ENCODE measurements at regions not wholly inside any gene's neighbourhood (a gene's known extent, or its start where the extent isn't known, plus 50 kb on each side); places are given as distances from the start of the nearest gene placed in this dataset.

- no peaks in the 10 kb centered on the region for H3K9me3 ChIP-seq (ENCODE audit: low read depth)
- no peak overlapping the region for H3K4me3 ChIP-seq
- Mint-ChIP-seq H3K9me3 (peaks cover 14% of the 10 kb centered on the region), H3K27ac (no peak overlapping the region), H3K4me1 (peaks cover 15% of the 10 kb centered on the region), H3K36me3 (peaks cover 2% of the 10 kb centered on the region), H3K27me3 (ENCODE audit: insufficient read depth, low read depth) (peaks cover 2% of the 10 kb centered on the region), H3K4me3 (no peak overlapping the region)
- TF ChIP-seq EZH2 (IDR thresholded peaks at IDR 0.05): no peak
- no peak for TF ChIP-seq EZH2phosphoT487 (IDR thresholded peaks at IDR 0.05)
- no peak for TF ChIP-seq CTCF (IDR thresholded peaks at IDR 0.05)
- no peaks in the 10 kb centered on the region for H3K36me3 ChIP-seq
- no peak overlapping the region for H3K9ac ChIP-seq
- H4K20me1 ChIP-seq (ENCODE audit: low read depth): no peaks in the 10 kb centered on the region
- H2AFZ ChIP-seq (replicated peaks): no peak overlapping the region
- no peak overlapping the region for H3K27ac ChIP-seq
- no peak overlapping the region for H3K4me2 ChIP-seq
- no peak for DNase-seq (ENCODE audit: low spot score)
- no peaks in the 10 kb centered on the region for H3K79me2 ChIP-seq (ENCODE audit: low read depth)
- H3K4me1 ChIP-seq: no peaks in the 10 kb centered on the region
- H3K27me3 ChIP-seq: no peaks in the 10 kb centered on the region
- H3F3A ChIP-seq (ENCODE audit: low read depth): no peaks in the 10 kb centered on the region
These were observed 155.7 kb downstream of the S1PR1 start for GRCh38 chr1:101392552-101392951.

GRCh38 chr1:101394041-101394440 lies 157.2 kb downstream of the S1PR1 start:
- Histone ChIP-seq H3K27ac (no peak overlapping the region), H3F3A (ENCODE audit: low read depth) (no peaks in the 10 kb centered on the region), H3K4me1 (no peaks in the 10 kb centered on the region), H3K4me3 (no peak overlapping the region), H2AFZ (replicated peaks) (peak overlapping the region; percentile 66), H4K20me1 (ENCODE audit: low read depth) (no peaks in the 10 kb centered on the region), H3K79me2 (ENCODE audit: low read depth) (no peaks in the 10 kb centered on the region), H3K9me3 (ENCODE audit: low read depth) (no peaks in the 10 kb centered on the region), H3K9ac (no peak overlapping the region), H3K4me2 (no peak overlapping the region), H3K27me3 (no peaks in the 10 kb centered on the region), H3K36me3 (no peaks in the 10 kb centered on the region)
- DNase-seq (ENCODE audit: low spot score): no peak
- peaks cover 2% of the 10 kb centered on the region for H3K9me3 Mint-ChIP-seq
- H3K36me3 Mint-ChIP-seq: peaks cover 2% of the 10 kb centered on the region
- H3K4me1 Mint-ChIP-seq: peaks cover 17% of the 10 kb centered on the region
- no peak overlapping the region for H3K27ac Mint-ChIP-seq
- peaks cover 2% of the 10 kb centered on the region for H3K27me3 Mint-ChIP-seq (ENCODE audit: insufficient read depth, low read depth)
- no peak overlapping the region for H3K4me3 Mint-ChIP-seq
- no peak for TF ChIP-seq EZH2phosphoT487 (IDR thresholded peaks at IDR 0.05)
- TF ChIP-seq EZH2 (IDR thresholded peaks at IDR 0.05): no peak
- no peak for TF ChIP-seq CTCF (IDR thresholded peaks at IDR 0.05)

GRCh38 chr1:101399222-101399621 lies 162.4 kb downstream of the S1PR1 start:
- no peak for DNase-seq (ENCODE audit: low spot score)
- H2AFZ ChIP-seq (replicated peaks): peak overlapping the region; percentile 50
- no peaks in the 10 kb centered on the region for H3K9me3 Mint-ChIP-seq
- H3K4me3 Mint-ChIP-seq: no peak overlapping the region
- H3K4me2 ChIP-seq: no peak overlapping the region
- H3K27ac Mint-ChIP-seq: no peak overlapping the region
- no peaks in the 10 kb centered on the region for H3K79me2 ChIP-seq (ENCODE audit: low read depth)
- H3K4me1 Mint-ChIP-seq: peaks cover 15% of the 10 kb centered on the region
- H3K9ac ChIP-seq: no peak overlapping the region
- H3K4me3 ChIP-seq: no peak overlapping the region
- no peak overlapping the region for H3K27ac ChIP-seq
- no peaks in the 10 kb centered on the region for H3K9me3 ChIP-seq (ENCODE audit: low read depth)
- H3K27me3 ChIP-seq: no peaks in the 10 kb centered on the region
- no peaks in the 10 kb centered on the region for H4K20me1 ChIP-seq (ENCODE audit: low read depth)
- no peaks in the 10 kb centered on the region for H3K36me3 ChIP-seq
- H3K27me3 Mint-ChIP-seq (ENCODE audit: insufficient read depth, low read depth): no peaks in the 10 kb centered on the region
- no peaks in the 10 kb centered on the region for H3K36me3 Mint-ChIP-seq
- no peak for TF ChIP-seq EZH2 (IDR thresholded peaks at IDR 0.05)
- no peak for TF ChIP-seq CTCF (IDR thresholded peaks at IDR 0.05)
- no peak for TF ChIP-seq EZH2phosphoT487 (IDR thresholded peaks at IDR 0.05)
- H3K4me1 ChIP-seq: no peaks in the 10 kb centered on the region
- no peaks in the 10 kb centered on the region for H3F3A ChIP-seq (ENCODE audit: low read depth)

Data from neural progenitor cell (in vitro differentiated cells).